ENCODE measurements at regions not wholly inside any gene's neighbourhood (a gene's known extent, or its start where the extent isn't known, plus 50 kb on each side); places are given as distances from the start of the nearest gene placed in this dataset.

DNA sequence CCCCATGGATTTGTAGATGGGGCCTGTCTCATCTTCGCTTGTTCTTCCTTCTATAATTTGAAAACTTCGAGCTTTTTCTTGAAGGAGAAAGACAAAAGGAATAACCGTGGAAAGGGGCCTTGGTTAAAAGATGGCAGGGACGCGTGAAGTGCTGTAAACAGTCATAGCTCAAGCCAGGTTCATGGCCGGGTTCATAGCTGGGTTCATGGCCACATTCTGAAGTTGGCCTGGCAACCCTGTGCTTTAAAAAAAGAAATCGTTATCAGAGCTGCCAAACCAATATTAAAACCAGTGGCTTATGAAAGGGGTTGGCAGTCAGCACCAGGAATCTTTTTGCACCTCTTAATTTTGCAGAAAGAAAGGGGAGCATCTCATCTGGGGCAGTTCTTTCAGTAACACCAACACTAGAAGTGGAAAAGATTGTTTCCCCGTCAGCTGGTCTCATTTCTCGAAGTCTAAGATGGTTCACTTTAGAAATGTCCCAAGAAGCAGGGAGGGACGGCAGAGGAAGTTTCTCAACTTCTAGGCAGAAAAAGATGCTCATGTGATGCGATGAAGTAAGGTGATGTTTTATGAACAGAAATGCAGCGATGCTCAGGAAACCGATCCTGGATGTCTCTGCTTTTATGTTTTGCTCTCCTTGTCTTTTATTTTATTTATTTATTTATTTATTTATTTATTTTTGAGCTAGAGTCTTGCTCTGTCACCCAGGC, 193.1 kb upstream of the TBX3 start:
- H3K9me3 ChIP-seq (ENCODE audit: insufficient read depth, low read depth, low read length) = 0 out of 2 replicates have a peak, but pooled peaks cover 2% of the 10 kb centered on the region
- H3K9me2 ChIP-seq (replicated peaks; ENCODE audit: low read depth, low read length) = no peaks in the 10 kb centered on the region
- H3K4me3 ChIP-seq (ENCODE audit: low read length, poor library complexity, severe bottlenecking) = no peak overlapping the region
- no peaks in the 10 kb centered on the region for H3K4me1 ChIP-seq (ENCODE audit: insufficient read depth, low read length, poor library complexity, severe bottlenecking)
- H3F3A ChIP-seq (ENCODE audit: low read depth) = no peaks in the 10 kb centered on the region
- no peaks in the 10 kb centered on the region for H3K79me2 ChIP-seq (ENCODE audit: insufficient read depth, low read length)
- no peak overlapping the region for H3K4me2 ChIP-seq (ENCODE audit: low read depth, low read length, poor library complexity, severe bottlenecking)
- TF ChIP-seq EZH2phosphoT487 (IDR thresholded peaks at IDR 0.05; ENCODE audit: borderline replicate concordance) = no peak
- no peak for TF ChIP-seq CTCF (conservative IDR thresholded peaks at IDR 0.05; ENCODE audit: low read length)
- H3K36me3 ChIP-seq (ENCODE audit: insufficient read depth, low read length) = no peaks in the 10 kb centered on the region
- H3K27me3 ChIP-seq (ENCODE audit: insufficient read depth, low read length, poor library complexity, severe bottlenecking) = no peaks in the 10 kb centered on the region
- no peak overlapping the region for H3K9ac ChIP-seq (ENCODE audit: low read depth, low read length, poor library complexity, severe bottlenecking)
- H4K20me1 ChIP-seq (ENCODE audit: insufficient read depth, low read length, poor library complexity, severe bottlenecking) = no peaks in the 10 kb centered on the region
- H2AFZ ChIP-seq (ENCODE audit: low read length) = no peak overlapping the region

- no peak overlapping the region for H3K4me2 ChIP-seq (ENCODE audit: low read depth, low read length, poor library complexity, severe bottlenecking)
- H3K27me3 ChIP-seq (ENCODE audit: insufficient read depth, low read length, poor library complexity, severe bottlenecking) = no peaks in the 10 kb centered on the region
- 0 out of 2 replicates have a peak, but pooled peaks cover 2% of the 10 kb centered on the region for H3K9me3 ChIP-seq (ENCODE audit: insufficient read depth, low read depth, low read length)
- H3K36me3 ChIP-seq (ENCODE audit: insufficient read depth, low read length) = no peaks in the 10 kb centered on the region
- no peaks in the 10 kb centered on the region for H4K20me1 ChIP-seq (ENCODE audit: insufficient read depth, low read length, poor library complexity, severe bottlenecking)
- H3K9ac ChIP-seq (ENCODE audit: low read depth, low read length, poor library complexity, severe bottlenecking) = no peak overlapping the region
- no peaks in the 10 kb centered on the region for H3F3A ChIP-seq (ENCODE audit: low read depth)
- H3K4me1 ChIP-seq (ENCODE audit: insufficient read depth, low read length, poor library complexity, severe bottlenecking) = no peaks in the 10 kb centered on the region
- no peak for TF ChIP-seq CTCF (conservative IDR thresholded peaks at IDR 0.05; ENCODE audit: low read length)
- TF ChIP-seq EZH2phosphoT487 (IDR thresholded peaks at IDR 0.05; ENCODE audit: borderline replicate concordance) = no peak
- no peak overlapping the region for H2AFZ ChIP-seq (ENCODE audit: low read length)
- H3K79me2 ChIP-seq (ENCODE audit: insufficient read depth, low read length) = no peaks in the 10 kb centered on the region
- H3K4me3 ChIP-seq (ENCODE audit: low read length, poor library complexity, severe bottlenecking) = no peak overlapping the region
- no peaks in the 10 kb centered on the region for H3K9me2 ChIP-seq (replicated peaks; ENCODE audit: low read depth, low read length)
Measured at GRCh38 chr12:114875313-114875712, 191.3 kb upstream of the TBX3 start.

- Histone ChIP-seq H3K4me3 (ENCODE audit: low read length, poor library complexity, severe bottlenecking) (no peak overlapping the region), H3K9me2 (replicated peaks; ENCODE audit: low read depth, low read length) (no peaks in the 10 kb centered on the region), H3K36me3 (ENCODE audit: insufficient read depth, low read length) (no peaks in the 10 kb centered on the region), H3K9me3 (ENCODE audit: insufficient read depth, low read depth, low read length) (0 out of 2 replicates have a peak, but pooled peaks cover 2% of the 10 kb centered on the region), H3K4me1 (ENCODE audit: insufficient read depth, low read length, poor library complexity, severe bottlenecking) (no peaks in the 10 kb centered on the region), H3K27me3 (ENCODE audit: insufficient read depth, low read length, poor library complexity, severe bottlenecking) (no peaks in the 10 kb centered on the region), H2AFZ (ENCODE audit: low read length) (no peak overlapping the region), H3F3A (ENCODE audit: low read depth) (no peaks in the 10 kb centered on the region), H3K4me2 (ENCODE audit: low read depth, low read length, poor library complexity, severe bottlenecking) (no peak overlapping the region), H3K9ac (ENCODE audit: low read depth, low read length, poor library complexity, severe bottlenecking) (no peak overlapping the region), H3K79me2 (ENCODE audit: insufficient read depth, low read length) (no peaks in the 10 kb centered on the region), H4K20me1 (ENCODE audit: insufficient read depth, low read length, poor library complexity, severe bottlenecking) (no peaks in the 10 kb centered on the region)
- TF ChIP-seq EZH2phosphoT487 (IDR thresholded peaks at IDR 0.05; ENCODE audit: borderline replicate concordance) = no peak
- TF ChIP-seq CTCF (conservative IDR thresholded peaks at IDR 0.05; ENCODE audit: low read length) = no peak
Measured at GRCh38 chr12:114873656-114874055, 189.7 kb upstream of the TBX3 start.

All from Loucy (cell line).